HepG2 (cell line): ENCODE measurements at regions not wholly inside any gene's neighbourhood (a gene's known extent, or its start where the extent isn't known, plus 50 kb on each side); places are given as distances from the start of the nearest gene placed in this dataset.

Experiments
- ATAC-seq: fragments of 200-7000 bp; cut with Tn5 transposase; 3 replicates; pipeline ENCODE4 v1.9.1; 2020; ENCODE audit warnings: mild to moderate bottlenecking, moderate library complexity
- BruUV-seq: library from RNA; stranded (reverse); fragments of 400-500 nt; replicated peaks from 2 replicates; lab custom pipeline; 2021; lab: Mats Ljungman, UMichigan
- CTCF ChIA-PET: fragments of 300-600 bp; formaldehyde crosslinking; extraction: SDS; loops from one replicate; lab custom pipeline; 2021; ENCODE audit warnings: low total read pairs, inconsistent platforms, low intra/inter-chr PET ratio; lab: Yijun Ruan, JAX
- POLR2A ChIA-PET: fragments of 350-600 bp; sonication (Branson Sonifier 250); formaldehyde crosslinking; loops from one replicate; lab custom pipeline; 2020; ENCODE audit warnings: antibody characterized with exemption, inconsistent platforms; lab: Yijun Ruan, JAX
- DNase-seq: peaks from one replicate; pipeline ENCODE4 v3.0.0-alpha.2; 2015; ENCODE audit warnings: low spot score
- FAIRE-seq: peaks from 3 replicates; lab custom pipeline; 2011; peaks lifted over from hg19 to GRCh38; lab: Jason Lieb, UNC
- H2AFZ ChIP-seq: one replicate; pipeline ENCODE4 v1.6.1; 2011; ENCODE audit warnings: low read length, inconsistent platforms
- H3K27ac ChIP-seq: fragments of 300-600 bp; 3 replicates; pipeline ENCODE4 v1.8.0; 2011; ENCODE audit warnings: mixed run types, mild to moderate bottlenecking, mixed read lengths, low read length, inconsistent platforms; ENCODE audit not compliant: insufficient read depth; ENCODE audit errors: extremely low read length
- H3K27me3 ChIP-seq, 2 experiments: fragments of 200-600 bp in 1 of 2; 2 replicates in 1 of 2; 3 replicates in 1 of 2; pipeline versions ENCODE4 v1.6.0 to v1.8.0; 2011; ENCODE audit warnings: low read length in 2 of 2, mild to moderate bottlenecking in 2 of 2, moderate library complexity in 2 of 2, inconsistent platforms in 1 of 2; ENCODE audit not compliant: insufficient read depth in 2 of 2, control insufficient read depth in 1 of 2
- H3K36me3 ChIP-seq, 2 experiments: fragments of 200-600 bp in 1 of 2; replicated peaks in 1 of 2; 2 replicates in 1 of 2; 3 replicates in 1 of 2; pipeline versions ENCODE4 v1.5.1 to v1.8.0; 2011; ENCODE audit warnings: low read length in 2 of 2, inconsistent platforms in 1 of 2; ENCODE audit not compliant: insufficient read depth in 2 of 2, control insufficient read depth in 1 of 2
- H3K4me1 ChIP-seq: 2 replicates; pipeline ENCODE4 v1.5.1; 2012; ENCODE audit warnings: low read length, inconsistent platforms; ENCODE audit not compliant: insufficient read depth
- H3K4me2 ChIP-seq: 2 replicates; pipeline ENCODE4 v1.6.0; 2011; ENCODE audit warnings: low read depth, low read length, inconsistent platforms
- H3K4me3 ChIP-seq, 3 experiments: fragments of 200-600 bp in 1 of 3; sonication (generic), shearing (Covaris generic) in 1 of 3; replicated peaks in 1 of 3; 2 replicates each; pipeline ENCODE4 v1.5.1; 2011 to 2016; ENCODE audit warnings: low read length in 3 of 3, inconsistent platforms in 2 of 3, low read depth in 2 of 3, mild to moderate bottlenecking in 2 of 3, control low read depth in 1 of 3, mixed read lengths in 1 of 3; ENCODE audit not compliant: insufficient read depth in 1 of 3
- H3K79me2 ChIP-seq: one replicate; pipeline ENCODE4 v1.6.1; 2011; ENCODE audit warnings: low read length, inconsistent platforms; ENCODE audit not compliant: insufficient read depth
- H3K9ac ChIP-seq: 2 replicates; pipeline ENCODE4 v1.6.0; 2011; ENCODE audit warnings: mild to moderate bottlenecking, low read depth, low read length, inconsistent platforms; ENCODE audit not compliant: insufficient read depth
- H3K9me3 ChIP-seq: 2 replicates; pipeline ENCODE4 v1.5.1; 2012; ENCODE audit warnings: mild to moderate bottlenecking, low read length
- H4K20me1 ChIP-seq: 2 replicates; pipeline ENCODE4 v1.6.0; 2011; ENCODE audit warnings: inconsistent platforms, mild to moderate bottlenecking, low read length, moderate library complexity; ENCODE audit not compliant: insufficient read depth
- BORCS8-MEF2B ChIP-seq: sonication (generic); formaldehyde crosslinking; IDR thresholded peaks from 2 replicates; pipeline ENCODE4 v1.8.0; 2022; ENCODE audit warnings: mild to moderate bottlenecking, missing genetic modification reagents
- CEBPZ ChIP-seq: IDR thresholded peaks from 2 replicates; pipeline ENCODE4 v1.6.1; 2012; ENCODE audit warnings: low read length, improper control_type of control experiment
- CENPX ChIP-seq: sonication (generic); formaldehyde crosslinking; IDR thresholded peaks from 2 replicates; pipeline ENCODE4 v1.9.0; 2021; ENCODE audit warnings: mild to moderate bottlenecking, missing genetic modification reagents, moderate library complexity
- HNRNPL ChIP-seq: fragments of 200-400 bp; formaldehyde crosslinking; IDR thresholded peaks from 2 replicates; pipeline ENCODE4 v1.6.1; 2017; ENCODE audit warnings: mild to moderate bottlenecking, low read depth, low read length
- IRF2 ChIP-seq: IDR thresholded peaks from 2 replicates; pipeline ENCODE4 v1.6.1; 2018; ENCODE audit warnings: missing genetic modification reagents, missing compliant biosample characterization
- SCMH1 ChIP-seq: sonication (generic); formaldehyde crosslinking; IDR thresholded peaks from 2 replicates; pipeline ENCODE4 v1.9.0; 2021; ENCODE audit warnings: missing genetic modification reagents, mild to moderate bottlenecking, borderline replicate concordance
- TEAD3 ChIP-seq: optimal IDR thresholded peaks from 2 replicates; pipeline ENCODE3; 2016; ENCODE audit warnings: borderline replicate concordance
- U2AF2 ChIP-seq: fragments of 200-400 bp; formaldehyde crosslinking; IDR thresholded peaks from 2 replicates; pipeline ENCODE4 v1.6.1; 2017; ENCODE audit warnings: low read depth, mild to moderate bottlenecking, low read length
- ZBTB49 ChIP-seq: sonication (generic); formaldehyde crosslinking; IDR thresholded peaks from 2 replicates; pipeline ENCODE4 v1.4.0; 2020; ENCODE audit warnings: missing genetic modification reagents, borderline replicate concordance
- ZNF17 ChIP-seq: sonication (generic); formaldehyde crosslinking; IDR thresholded peaks from 2 replicates; pipeline ENCODE4 v1.5.0; 2020; ENCODE audit warnings: mild to moderate bottlenecking, missing genetic modification reagents
- ZNF552 ChIP-seq: sonication (generic); formaldehyde crosslinking; IDR thresholded peaks from 2 replicates; pipeline ENCODE4 v1.9.0; 2022; ENCODE audit warnings: missing genetic modification reagents, mild to moderate bottlenecking, borderline replicate concordance
- WGBS: methylation state at CpG from one replicate; pipeline ENCODE4 v1.1.6; 2017; ENCODE audit warnings: low lambda C conversion rate; 5-methylcytosine and 5-hydroxymethylcytosine counted together
- in situ Hi-C: cut with HindIII; loops from 2 replicates; pipeline ENCODE4 v1.10.0; 2017; ENCODE audit warnings: low pct_unique_long_range_greater_than_20kb; ENCODE audit not compliant: extremely low pct_ligation_motif_present
- intact Hi-C: fragments of 100-400 bp; cut with micrococcal nuclease; formaldehyde crosslinking; loops from one replicate; pipeline ENCODE4 v1.10.0; 2022; ENCODE audit not compliant: unreplicated experiment
- TF ChIP-seq, protein P1 (sequence below): IDR thresholded peaks from 2 replicates; pipeline ENCODE4 v1.6.1; 2016; ENCODE audit warnings: missing biosample characterization, missing genetic modification reagents, low read depth

GRCh38 chr2:143870696-143871095, 649.2 kb downstream of the ZEB2 start:
- no peak overlapping the region for H3K27ac ChIP-seq
- no peak overlapping the region for H3K4me3 ChIP-seq
- H2AFZ ChIP-seq, result no peak overlapping the region
- ATAC-seq, result no peak
- BruUV-seq, result no TSS peak
- in situ Hi-C loops (no loop called here), intact Hi-C loops (no loop called here)
- CTCF ChIA-PET, result no interaction called here
- DNase-seq, result no peak
- FAIRE-seq, result no peak
- peaks cover 15% of the 10 kb centered on the region for H3K9me3 ChIP-seq
- no peaks in the 10 kb centered on the region for H3K79me2 ChIP-seq
- WGBS, result 0% methylated on average over 1 of the region's 1 CpG
- no peak overlapping the region for H3K4me2 ChIP-seq
- no peaks in the 10 kb centered on the region for H4K20me1 ChIP-seq
- POLR2A ChIA-PET, result no interaction called here
- TF ChIP-seq, protein P1, sequence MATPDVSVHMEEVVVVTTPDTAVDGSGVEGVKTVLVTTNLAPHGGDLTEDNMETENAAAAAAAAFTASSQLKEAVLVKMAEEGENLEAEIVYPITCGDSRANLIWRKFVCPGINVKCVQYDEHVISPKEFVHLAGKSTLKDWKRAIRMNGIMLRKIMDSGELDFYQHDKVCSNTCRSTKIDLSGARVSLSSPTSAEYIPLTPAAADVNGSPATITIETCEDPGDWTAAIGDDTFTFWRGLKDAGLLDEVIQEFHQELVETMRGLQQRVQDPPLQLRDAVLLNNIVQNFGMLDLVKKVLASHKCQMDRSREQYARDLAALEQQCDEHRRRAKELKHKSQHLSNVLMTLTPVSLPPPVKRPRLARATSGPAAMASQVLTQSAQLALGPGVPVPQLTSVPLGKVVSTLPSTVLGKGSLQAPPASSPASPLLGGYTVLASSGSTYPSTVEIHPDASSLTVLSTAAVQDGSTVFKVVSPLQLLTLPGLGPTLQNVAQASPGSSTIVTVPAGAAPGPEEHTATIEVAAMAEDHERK (CRISPR knock-in tag), result no peak
- no peak for TF ChIP-seq SCMH1 (CRISPR knock-in tag)
- no peaks in the 10 kb centered on the region for H3K27me3 ChIP-seq
- no peaks in the 10 kb centered on the region for H3K4me1 ChIP-seq
- no peak overlapping the region for H3K9ac ChIP-seq
- no peaks in the 10 kb centered on the region for H3K36me3 ChIP-seq

- Histone ChIP-seq H3K4me2 (no peak overlapping the region), H2AFZ (no peak overlapping the region), H3K27ac (no peak overlapping the region), H3K4me1 (no peaks in the 10 kb centered on the region), H3K9me3 (no peaks in the 10 kb centered on the region), H3K79me2 (no peaks in the 10 kb centered on the region), H3K4me3 (no peak overlapping the region), H3K27me3 (no peaks in the 10 kb centered on the region), H3K9ac (no peak overlapping the region), H3K36me3 (no peaks in the 10 kb centered on the region), H4K20me1 (no peaks in the 10 kb centered on the region)
- ChIA-PET POLR2A (no interaction called here), CTCF (no interaction called here)
- intact Hi-C loops, result no loop called here
- in situ Hi-C loops, result no loop called here
- DNase-seq, result no peak
- BruUV-seq, result no TSS peak
- ATAC-seq, result no peak
- FAIRE-seq, result no peak
- TF ChIP-seq CEBPZ (no peak), TEAD3 (CRISPR knock-in tag) (no peak), ZNF552 (CRISPR knock-in tag) (no peak), IRF2 (no peak), ZBTB49 (CRISPR knock-in tag) (no peak), U2AF2 (no peak), BORCS8-MEF2B (CRISPR knock-in tag) (no peak), ZNF17 (CRISPR knock-in tag) (no peak), HNRNPL (no peak), CENPX (CRISPR knock-in tag) (no peak)
Measured at GRCh38 chr2:143856978-143857377, 662.9 kb downstream of the ZEB2 start.
